Neural cell (in vitro differentiated cells): ENCODE measurements at regions not wholly inside any gene's neighbourhood (a gene's known extent, or its start where the extent isn't known, plus 50 kb on each side); places are given as distances from the start of the nearest gene placed in this dataset.

Experiments used
- H2AFZ ChIP-seq: fragments of 200-600, 300-800 bp; sonication (generic), shearing (Covaris generic); 2 replicates; pipeline ENCODE4 v1.6.0; 2014; ENCODE audit warnings: low read depth, mild to moderate bottlenecking, antibody characterized with exemption, low read length, moderate library complexity
- H3F3A ChIP-seq: fragments of 200-600 bp; shearing (Covaris generic); 2 replicates; pipeline ENCODE4 v1.6.1; 2016; ENCODE audit warnings: mild to moderate bottlenecking, moderate library complexity, mixed read lengths, antibody characterized with exemption, low read length; ENCODE audit not compliant: insufficient read depth, poor library complexity, severe bottlenecking
- H3K27ac ChIP-seq: fragments of 200-600, 300-800 bp; sonication (generic), shearing (Covaris generic); 2 replicates; pipeline ENCODE4 v1.5.1; 2014; ENCODE audit warnings: mild to moderate bottlenecking, low read length, moderate library complexity
- H3K27me3 ChIP-seq: fragments of 300-800, 200-600 bp; sonication (generic), shearing (Covaris generic); 2 replicates; pipeline ENCODE4 v1.6.0; 2014; ENCODE audit warnings: mild to moderate bottlenecking, low read depth, low read length, moderate library complexity; ENCODE audit not compliant: insufficient read depth
- H3K36me3 ChIP-seq: fragments of 300-800, 200-600 bp; sonication (generic), shearing (Covaris generic); 2 replicates; pipeline ENCODE4 v1.5.1; 2014; ENCODE audit warnings: mild to moderate bottlenecking, antibody characterized with exemption, low read length, moderate library complexity; ENCODE audit not compliant: insufficient read depth
- H3K4me2 ChIP-seq: fragments of 300-800, 200-600 bp; sonication (generic), shearing (Covaris generic); 2 replicates; pipeline ENCODE4 v1.6.0; 2014; ENCODE audit warnings: mild to moderate bottlenecking, low read length
- H3K4me3 ChIP-seq: fragments of 300-800, 200-600 bp; sonication (generic), shearing (Covaris generic); 2 replicates; pipeline ENCODE4 v1.5.1; 2014; ENCODE audit warnings: mild to moderate bottlenecking, low read length, moderate library complexity
- H3K79me2 ChIP-seq: fragments of 200-600 bp; shearing (Covaris generic); replicated peaks from 2 replicates; pipeline ENCODE4 v1.6.0; 2014; ENCODE audit warnings: mild to moderate bottlenecking, low read length, moderate library complexity; ENCODE audit not compliant: insufficient read depth
- H3K9ac ChIP-seq: fragments of 300-800, 200-600 bp; sonication (generic), shearing (Covaris generic); 2 replicates; pipeline ENCODE4 v1.6.1; 2016; ENCODE audit warnings: mild to moderate bottlenecking, low read length, mixed read lengths
- H3K9me2 ChIP-seq: fragments of 200-600 bp; shearing (Covaris generic); 2 replicates; pipeline ENCODE4 v1.6.1; 2016; ENCODE audit warnings: mild to moderate bottlenecking, low read length, mixed read lengths; ENCODE audit not compliant: insufficient read depth
- H3K9me3 ChIP-seq: fragments of 200-600, 300-800 bp; sonication (generic), shearing (Covaris generic); 2 replicates; pipeline ENCODE4 v1.6.1; 2016; ENCODE audit warnings: mild to moderate bottlenecking, mixed run types, low read length, moderate library complexity, mixed read lengths
- H4K20me1 ChIP-seq: fragments of 200-600 bp; shearing (Covaris generic); 2 replicates; pipeline ENCODE4 v1.6.1; 2016; ENCODE audit warnings: mild to moderate bottlenecking, mixed run types; ENCODE audit not compliant: insufficient read depth
- CTCF ChIP-seq: fragments of 450-650 bp; IDR thresholded peaks from 2 replicates; pipeline ENCODE4 v1.5.1; 2014; ENCODE audit warnings: antibody characterized with exemption, mild to moderate bottlenecking, moderate library complexity; ENCODE audit not compliant: poor library complexity, severe bottlenecking
- EP300 ChIP-seq: fragments of 450-650 bp; conservative IDR thresholded peaks from 2 replicates; pipeline ENCODE4 v1.6.1; 2014; ENCODE audit warnings: antibody characterized with exemption, mild to moderate bottlenecking, moderate library complexity; ENCODE audit not compliant: poor library complexity, severe bottlenecking
- EZH2 ChIP-seq: fragments of 200-600, 300-800 bp; shearing (Covaris generic), sonication (generic); IDR thresholded peaks from 2 replicates; pipeline ENCODE4 v1.6.1; 2014; ENCODE audit warnings: antibody characterized with exemption, low read length, borderline replicate concordance, mild to moderate bottlenecking; ENCODE audit not compliant: insufficient read depth, poor library complexity, severe bottlenecking
- MXI1 ChIP-seq: fragments of 450-650 bp; conservative IDR thresholded peaks from 2 replicates; pipeline ENCODE4 v1.6.1; 2014; ENCODE audit warnings: antibody characterized with exemption, mild to moderate bottlenecking; ENCODE audit not compliant: poor library complexity, severe bottlenecking
- POLR2AphosphoS5 ChIP-seq: IDR thresholded peaks from 2 replicates; pipeline ENCODE4 v1.6.1; 2012
- RAD21 ChIP-seq: fragments of 450-650 bp; conservative IDR thresholded peaks from 2 replicates; pipeline ENCODE4 v1.6.1; 2014; ENCODE audit warnings: antibody characterized with exemption, mild to moderate bottlenecking, moderate library complexity
- REST ChIP-seq: IDR thresholded peaks from 2 replicates; pipeline ENCODE4 v1.6.1; 2012; ENCODE audit warnings: borderline replicate concordance
- SMC3 ChIP-seq: fragments of 450-650 bp; conservative IDR thresholded peaks from 2 replicates; pipeline ENCODE4 v1.6.1; 2014; ENCODE audit warnings: antibody characterized with exemption, mild to moderate bottlenecking, moderate library complexity; ENCODE audit not compliant: poor library complexity
- TAF1 ChIP-seq: IDR thresholded peaks from 2 replicates; pipeline ENCODE4 v1.6.1; 2012; ENCODE audit warnings: low read depth

- Histone ChIP-seq H3K79me2 (no peaks in the 10 kb centered on the region), H3K27ac (no peak overlapping the region), H3K4me2 (no peak overlapping the region), H3K9ac (no peak overlapping the region), H3K9me2 (no peaks in the 10 kb centered on the region), H3K36me3 (no peaks in the 10 kb centered on the region), H4K20me1 (no peaks in the 10 kb centered on the region), H3F3A (no peaks in the 10 kb centered on the region), H2AFZ (no peak overlapping the region), H3K9me3 (no peaks in the 10 kb centered on the region), H3K27me3 (no peaks in the 10 kb centered on the region), H3K4me3 (no peak overlapping the region)
- TF ChIP-seq MXI1 (no peak), TAF1 (no peak), EP300 (no peak), RAD21 (no peak), REST (no peak), CTCF (no peak), POLR2AphosphoS5 (no peak), SMC3 (no peak), EZH2 (no peak)
Measured at GRCh38 chr2:203647579-203647978, 58.9 kb upstream of the CD28 start.

GRCh38 chr2:203648273-203648672 lies 58.2 kb upstream of the CD28 start:
- Histone ChIP-seq H4K20me1 (no peaks in the 10 kb centered on the region), H3F3A (no peaks in the 10 kb centered on the region), H3K4me3 (no peak overlapping the region), H3K9me2 (no peaks in the 10 kb centered on the region), H3K27me3 (no peaks in the 10 kb centered on the region), H3K27ac (no peak overlapping the region), H3K36me3 (no peaks in the 10 kb centered on the region), H3K9ac (no peak overlapping the region), H2AFZ (no peak overlapping the region), H3K79me2 (no peaks in the 10 kb centered on the region), H3K9me3 (no peaks in the 10 kb centered on the region), H3K4me2 (no peak overlapping the region)
- TF ChIP-seq MXI1 (no peak), TAF1 (no peak), CTCF (no peak), POLR2AphosphoS5 (no peak), EP300 (no peak), EZH2 (no peak), REST (no peak), RAD21 (no peak), SMC3 (no peak)
